SK-N-SH (cell line): ENCODE measurements at regions not wholly inside any gene's neighbourhood (a gene's known extent, or its start where the extent isn't known, plus 50 kb on each side); places are given as distances from the start of the nearest gene placed in this dataset.

Experiments used
- CHD2 ChIP-seq: fragments of 150-350 bp; IDR thresholded peaks from 2 replicates; pipeline ENCODE4 v1.6.1; 2018; ENCODE audit warnings: low read length; ENCODE audit not compliant: partially characterized antibody
- JUND ChIP-seq: IDR thresholded peaks from 2 replicates; pipeline ENCODE4 v1.4.0; 2012
- POLR2AphosphoS5 ChIP-seq: IDR thresholded peaks from 2 replicates; pipeline ENCODE4 v1.6.1; 2012; ENCODE audit warnings: low read depth, low read length
- RAD21 ChIP-seq: IDR thresholded peaks from 2 replicates; pipeline ENCODE4 v1.6.1; 2012; ENCODE audit warnings: mild to moderate bottlenecking, low read length
- REST ChIP-seq: IDR thresholded peaks from 2 replicates; pipeline ENCODE4 v1.6.1; 2012; ENCODE audit warnings: mild to moderate bottlenecking, low read depth, low read length, moderate library complexity
- SIN3A ChIP-seq: IDR thresholded peaks from 2 replicates; pipeline ENCODE4 v1.6.1; 2012; ENCODE audit warnings: low read depth, mild to moderate bottlenecking, low read length, moderate library complexity, borderline replicate concordance
- SMC3 ChIP-seq: IDR thresholded peaks from 2 replicates; pipeline ENCODE4 v1.6.1; 2012; ENCODE audit warnings: low read depth, low read length, improper control_type of control experiment
- TAF1 ChIP-seq: IDR thresholded peaks from 2 replicates; pipeline ENCODE4 v1.6.1; 2012; ENCODE audit warnings: low read depth, mild to moderate bottlenecking, low read length, moderate library complexity, borderline replicate concordance
- TEAD4 ChIP-seq: IDR thresholded peaks from 2 replicates; pipeline ENCODE4 v1.4.0; 2012; ENCODE audit warnings: mild to moderate bottlenecking, borderline replicate concordance; ENCODE audit not compliant: insufficient read depth
- YY1 ChIP-seq: IDR thresholded peaks from 2 replicates; pipeline ENCODE4 v1.4.0; 2012; ENCODE audit warnings: low read depth, mild to moderate bottlenecking
- TF ChIP-seq, protein P1 (sequence below): fragments of 150-350 bp; IDR thresholded peaks from 2 replicates; pipeline ENCODE4 v1.6.1; 2017; ENCODE audit warnings: antibody characterized with exemption, low read length, low read depth, borderline replicate concordance
- TF ChIP-seq, protein P2 (sequence below): fragments of 200-600 bp; sonication (generic); IDR thresholded peaks from 2 replicates; pipeline ENCODE4 v1.6.1; 2017; ENCODE audit warnings: antibody characterized with exemption, mild to moderate bottlenecking, moderate library complexity
- TF ChIP-seq, protein P3 (sequence below): IDR thresholded peaks from 2 replicates; pipeline ENCODE4 v1.4.0; 2012; ENCODE audit warnings: low read depth

DNA sequence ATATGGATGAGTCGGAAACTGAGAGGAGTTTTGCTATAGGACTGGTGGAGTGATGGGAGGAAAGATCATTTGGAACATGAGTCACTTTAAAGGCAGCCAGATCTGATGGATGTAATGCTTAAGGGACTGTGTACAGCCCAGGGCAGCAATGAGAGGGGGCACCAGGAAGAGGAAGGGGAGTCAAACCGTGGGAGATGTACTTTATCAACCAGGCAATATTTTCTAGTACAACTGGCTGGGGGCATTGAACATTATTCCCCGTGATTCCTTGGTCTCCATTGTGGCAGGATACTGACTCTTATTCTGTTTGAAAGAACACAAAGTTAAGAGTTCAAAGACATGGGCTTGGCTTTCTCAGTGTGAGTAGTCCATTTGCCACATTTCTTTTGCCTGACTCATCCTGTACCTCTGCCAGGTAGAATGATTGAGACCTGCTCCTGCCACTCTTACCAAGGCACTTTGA lies 268.2 kb upstream of the NR5A2 start:
- no peak for TF ChIP-seq RAD21
- TF ChIP-seq REST: no peak
- no peak for TF ChIP-seq TAF1
- TF ChIP-seq YY1: no peak
- TF ChIP-seq, protein P1, sequence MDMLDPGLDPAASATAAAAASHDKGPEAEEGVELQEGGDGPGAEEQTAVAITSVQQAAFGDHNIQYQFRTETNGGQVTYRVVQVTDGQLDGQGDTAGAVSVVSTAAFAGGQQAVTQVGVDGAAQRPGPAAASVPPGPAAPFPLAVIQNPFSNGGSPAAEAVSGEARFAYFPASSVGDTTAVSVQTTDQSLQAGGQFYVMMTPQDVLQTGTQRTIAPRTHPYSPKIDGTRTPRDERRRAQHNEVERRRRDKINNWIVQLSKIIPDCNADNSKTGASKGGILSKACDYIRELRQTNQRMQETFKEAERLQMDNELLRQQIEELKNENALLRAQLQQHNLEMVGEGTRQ: no peak
- TF ChIP-seq JUND: no peak; the same call in 1 of the 2 replicates
- TF ChIP-seq, protein P2, sequence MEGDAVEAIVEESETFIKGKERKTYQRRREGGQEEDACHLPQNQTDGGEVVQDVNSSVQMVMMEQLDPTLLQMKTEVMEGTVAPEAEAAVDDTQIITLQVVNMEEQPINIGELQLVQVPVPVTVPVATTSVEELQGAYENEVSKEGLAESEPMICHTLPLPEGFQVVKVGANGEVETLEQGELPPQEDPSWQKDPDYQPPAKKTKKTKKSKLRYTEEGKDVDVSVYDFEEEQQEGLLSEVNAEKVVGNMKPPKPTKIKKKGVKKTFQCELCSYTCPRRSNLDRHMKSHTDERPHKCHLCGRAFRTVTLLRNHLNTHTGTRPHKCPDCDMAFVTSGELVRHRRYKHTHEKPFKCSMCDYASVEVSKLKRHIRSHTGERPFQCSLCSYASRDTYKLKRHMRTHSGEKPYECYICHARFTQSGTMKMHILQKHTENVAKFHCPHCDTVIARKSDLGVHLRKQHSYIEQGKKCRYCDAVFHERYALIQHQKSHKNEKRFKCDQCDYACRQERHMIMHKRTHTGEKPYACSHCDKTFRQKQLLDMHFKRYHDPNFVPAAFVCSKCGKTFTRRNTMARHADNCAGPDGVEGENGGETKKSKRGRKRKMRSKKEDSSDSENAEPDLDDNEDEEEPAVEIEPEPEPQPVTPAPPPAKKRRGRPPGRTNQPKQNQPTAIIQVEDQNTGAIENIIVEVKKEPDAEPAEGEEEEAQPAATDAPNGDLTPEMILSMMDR: no peak
- TF ChIP-seq SMC3: no peak
- TF ChIP-seq SIN3A: no peak
- TF ChIP-seq TEAD4: no peak
- TF ChIP-seq, protein P3, sequence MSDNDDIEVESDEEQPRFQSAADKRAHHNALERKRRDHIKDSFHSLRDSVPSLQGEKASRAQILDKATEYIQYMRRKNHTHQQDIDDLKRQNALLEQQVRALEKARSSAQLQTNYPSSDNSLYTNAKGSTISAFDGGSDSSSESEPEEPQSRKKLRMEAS: no peak
- TF ChIP-seq CHD2: no peak
- no peak for TF ChIP-seq POLR2AphosphoS5
